Ishikawa (cell line): ENCODE measurements at regions not wholly inside any gene's neighbourhood (a gene's known extent, or its start where the extent isn't known, plus 50 kb on each side); places are given as distances from the start of the nearest gene placed in this dataset.

Experiments used
- CEBPB ChIP-seq: IDR thresholded peaks from 2 replicates; pipeline ENCODE4 v1.6.1; 2012
- CREB1 ChIP-seq: IDR thresholded peaks from 2 replicates; pipeline ENCODE4 v1.6.1; 2012; ENCODE audit warnings: low read depth
- EGR1 ChIP-seq: IDR thresholded peaks from 2 replicates; pipeline ENCODE4 v1.6.1; 2012
- EP300 ChIP-seq: IDR thresholded peaks from 2 replicates; pipeline ENCODE4 v1.6.1; 2012; ENCODE audit warnings: borderline replicate concordance
- FOXM1 ChIP-seq: IDR thresholded peaks from 2 replicates; pipeline ENCODE4 v1.6.1; 2012; ENCODE audit warnings: low read depth, borderline replicate concordance
- MAX ChIP-seq: IDR thresholded peaks from 2 replicates; pipeline ENCODE4 v1.6.1; 2012
- RAD21 ChIP-seq: IDR thresholded peaks from 2 replicates; pipeline ENCODE4 v1.6.1; 2012; ENCODE audit warnings: low read depth
- REST ChIP-seq: IDR thresholded peaks from 2 replicates; pipeline ENCODE4 v1.6.1; 2012; ENCODE audit warnings: low read depth, mild to moderate bottlenecking
- TAF1 ChIP-seq: IDR thresholded peaks from 2 replicates; pipeline ENCODE4 v1.6.1; 2012; ENCODE audit warnings: low read depth, mild to moderate bottlenecking
- TCF12 ChIP-seq: IDR thresholded peaks from 2 replicates; pipeline ENCODE4 v1.6.1; 2012; ENCODE audit warnings: low read depth
- TEAD4 ChIP-seq: IDR thresholded peaks from 2 replicates; pipeline ENCODE4 v1.6.1; 2012
- USF1 ChIP-seq: IDR thresholded peaks from 2 replicates; pipeline ENCODE4 v1.6.1; 2012
- YY1 ChIP-seq: IDR thresholded peaks from 2 replicates; pipeline ENCODE4 v1.6.1; 2012; ENCODE audit warnings: low read depth
- ZBTB7A ChIP-seq: IDR thresholded peaks from 2 replicates; pipeline ENCODE4 v1.6.1; 2012; ENCODE audit warnings: low read depth

- no peak for TF ChIP-seq CREB1
- peak; percentile 71 for TF ChIP-seq EP300
- no peak for TF ChIP-seq MAX
- TF ChIP-seq RAD21: no peak
- TF ChIP-seq REST: no peak
- no peak for TF ChIP-seq YY1
- TF ChIP-seq USF1: no peak
- TF ChIP-seq CEBPB: no peak
- no peak for TF ChIP-seq TAF1
- TF ChIP-seq ZBTB7A: no peak
- no peak for TF ChIP-seq EGR1
- TF ChIP-seq TEAD4: peak; percentile 49
- peak; percentile 56 for TF ChIP-seq TCF12
- peak; percentile 51; the same call in 1 of the 2 replicates for TF ChIP-seq FOXM1
These were observed 51.9 kb upstream of the ZSWIM6 start for GRCh38 chr5:61280205-61280604.
